ENCODE measurements at regions not wholly inside any gene's neighbourhood (a gene's known extent, or its start where the extent isn't known, plus 50 kb on each side); places are given as distances from the start of the nearest gene placed in this dataset.
"Not testable (repeated sequence)": the region's sequence is repeated elsewhere in the genome, so short reads cannot be mapped to it uniquely, and the experiment has no call there.

- not testable (repeated sequence) for H3K27ac Mint-ChIP-seq; H3K36me3 Mint-ChIP-seq (ENCODE audit: low read depth); H3K27me3 Mint-ChIP-seq (ENCODE audit: low read depth); H3K9me3 Mint-ChIP-seq; DNase-seq (ENCODE audit: low spot score); H3K4me1 Mint-ChIP-seq (ENCODE audit: low read depth); H3K4me3 Mint-ChIP-seq
Measured at GRCh38 chr15:98106615-98107194, 146.2 kb downstream of the ARRDC4 start.

- H3K27me3 Mint-ChIP-seq (ENCODE audit: low read depth): no peaks in the 10 kb centered on the region
Measured at GRCh38 chr15:98111806-98112205, 151.3 kb downstream of the ARRDC4 start.

DNA sequence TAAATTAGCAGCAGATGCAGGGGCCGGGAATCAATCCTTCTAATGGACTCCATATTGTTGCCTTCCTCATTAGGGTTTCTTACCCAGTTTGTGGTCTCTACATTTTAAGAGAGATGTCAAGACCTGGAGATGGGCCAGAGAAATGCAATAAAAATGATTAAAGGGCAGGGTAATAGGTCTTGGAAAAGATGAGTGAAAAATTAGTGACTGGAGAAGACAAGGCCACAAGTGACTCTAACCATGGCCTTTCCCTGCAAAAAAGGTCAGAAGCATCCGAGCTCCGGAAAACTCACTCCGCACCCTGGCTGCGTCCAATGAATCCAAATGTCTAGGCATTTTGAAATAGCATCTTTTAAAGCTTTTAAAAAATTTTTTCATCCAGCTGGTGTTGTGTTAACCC, 152.8 kb downstream of the ARRDC4 start:
- Mint-ChIP-seq H3K4me3 (no peak overlapping the region), H3K4me1 (ENCODE audit: low read depth) (no peaks in the 10 kb centered on the region), H3K36me3 (ENCODE audit: low read depth) (no peaks in the 10 kb centered on the region), H3K27ac (no peak overlapping the region), H3K9me3 (no peaks in the 10 kb centered on the region), H3K27me3 (ENCODE audit: low read depth) (no peaks in the 10 kb centered on the region)
- DNase-seq (ENCODE audit: low spot score): no peak

More at GRCh38 chr15:98111806-98112205, 151.3 kb downstream of the ARRDC4 start:
- no peak for DNase-seq (ENCODE audit: low spot score)
- no peaks in the 10 kb centered on the region for H3K36me3 Mint-ChIP-seq (ENCODE audit: low read depth)
- H3K9me3 Mint-ChIP-seq: no peaks in the 10 kb centered on the region
- no peak overlapping the region for H3K4me3 Mint-ChIP-seq
- H3K4me1 Mint-ChIP-seq (ENCODE audit: low read depth): no peaks in the 10 kb centered on the region
- H3K27ac Mint-ChIP-seq: no peak overlapping the region

GRCh38 chr15:98120561-98120960, 160.1 kb downstream of the ARRDC4 start:
- no peak overlapping the region for H3K27ac Mint-ChIP-seq
- no peaks in the 10 kb centered on the region for H3K9me3 Mint-ChIP-seq
- H3K36me3 Mint-ChIP-seq (ENCODE audit: low read depth): no peaks in the 10 kb centered on the region
- H3K4me3 Mint-ChIP-seq: no peak overlapping the region
- H3K4me1 Mint-ChIP-seq (ENCODE audit: low read depth): no peaks in the 10 kb centered on the region
- H3K27me3 Mint-ChIP-seq (ENCODE audit: low read depth): peaks cover 3% of the 10 kb centered on the region
- DNase-seq (ENCODE audit: low spot score): no peak

- no peak overlapping the region for H3K4me3 Mint-ChIP-seq
- no peaks in the 10 kb centered on the region for H3K36me3 Mint-ChIP-seq (ENCODE audit: low read depth)
- no peak for DNase-seq (ENCODE audit: low spot score)
- H3K9me3 Mint-ChIP-seq: no peaks in the 10 kb centered on the region
- H3K27me3 Mint-ChIP-seq (ENCODE audit: low read depth): peaks cover 3% of the 10 kb centered on the region
- no peak overlapping the region for H3K27ac Mint-ChIP-seq
- no peaks in the 10 kb centered on the region for H3K4me1 Mint-ChIP-seq (ENCODE audit: low read depth)
Measured at GRCh38 chr15:98121536-98121935, 161.0 kb downstream of the ARRDC4 start.

DNA sequence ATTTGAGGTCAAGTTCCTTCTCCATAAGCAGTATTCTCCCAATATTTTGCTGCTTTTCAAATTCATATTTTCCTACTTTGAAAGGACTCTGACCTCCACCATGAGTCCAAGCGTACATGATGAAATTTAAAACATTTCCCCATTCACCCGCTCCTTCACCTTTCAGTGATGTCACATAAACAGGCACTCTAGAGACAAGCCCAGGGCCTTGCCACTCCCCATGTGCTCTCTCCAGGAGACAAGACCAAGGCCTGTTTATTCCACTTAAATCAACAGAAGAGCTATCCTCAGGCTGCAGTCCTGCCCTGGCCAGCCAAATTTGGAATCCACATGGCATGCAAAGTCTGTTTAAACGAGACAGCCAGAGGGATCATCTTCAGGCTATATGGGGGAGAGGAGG, 161.5 kb downstream of the ARRDC4 start:
- H3K9me3 Mint-ChIP-seq: no peaks in the 10 kb centered on the region
- peaks cover 3% of the 10 kb centered on the region for H3K27me3 Mint-ChIP-seq (ENCODE audit: low read depth)
- no peak overlapping the region for H3K4me3 Mint-ChIP-seq
- H3K27ac Mint-ChIP-seq: no peak overlapping the region
- no peak for DNase-seq (ENCODE audit: low spot score)
- no peaks in the 10 kb centered on the region for H3K36me3 Mint-ChIP-seq (ENCODE audit: low read depth)
- no peaks in the 10 kb centered on the region for H3K4me1 Mint-ChIP-seq (ENCODE audit: low read depth)

DNA sequence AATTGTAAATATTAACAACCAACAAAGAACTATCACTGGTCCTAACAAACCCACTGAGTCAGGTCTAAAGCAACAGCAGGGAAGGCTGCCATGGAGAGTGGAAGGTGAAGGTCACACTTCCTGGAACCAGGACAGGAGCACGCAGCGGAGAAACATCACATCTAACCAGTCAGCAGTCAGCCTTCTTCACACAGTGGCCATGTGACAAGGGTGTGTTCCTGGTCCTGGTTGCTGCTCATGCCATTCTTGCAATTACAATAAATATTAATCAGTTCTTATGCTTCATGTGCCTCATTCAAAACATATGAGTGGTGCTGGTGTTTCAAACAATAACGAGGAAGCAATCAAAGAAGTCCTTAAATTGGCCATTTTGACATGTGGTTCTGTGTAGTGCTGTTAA, 162.8 kb downstream of the ARRDC4 start:
- Mint-ChIP-seq H3K4me3 (no peak overlapping the region), H3K36me3 (ENCODE audit: low read depth) (no peaks in the 10 kb centered on the region), H3K4me1 (ENCODE audit: low read depth) (no peaks in the 10 kb centered on the region), H3K27ac (no peak overlapping the region), H3K27me3 (ENCODE audit: low read depth) (peaks cover 3% of the 10 kb centered on the region), H3K9me3 (no peaks in the 10 kb centered on the region)
- DNase-seq (ENCODE audit: low spot score): no peak

DNA sequence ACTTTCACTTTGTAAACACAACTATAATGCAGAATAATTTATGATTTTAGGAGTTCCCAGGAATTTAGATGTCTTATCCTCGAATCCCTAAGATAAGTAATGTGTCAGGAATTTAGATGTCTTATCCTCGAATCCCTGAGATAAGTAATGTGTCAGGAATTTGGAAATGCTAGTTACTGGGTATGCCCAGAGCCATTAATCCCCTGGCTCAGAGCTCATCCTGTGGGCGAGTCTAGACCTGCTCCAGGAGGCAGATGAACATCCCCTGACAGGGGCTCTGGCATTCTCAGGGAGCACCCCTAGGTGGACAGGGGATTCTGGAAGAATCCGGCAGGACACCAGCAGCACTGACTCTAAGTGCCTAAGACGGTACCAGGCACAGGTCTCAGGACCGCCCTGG, 163.3 kb downstream of the ARRDC4 start:
- H3K4me1 Mint-ChIP-seq (ENCODE audit: low read depth): no peaks in the 10 kb centered on the region
- peaks cover 4% of the 10 kb centered on the region for H3K27me3 Mint-ChIP-seq (ENCODE audit: low read depth)
- no peaks in the 10 kb centered on the region for H3K36me3 Mint-ChIP-seq (ENCODE audit: low read depth)
- H3K9me3 Mint-ChIP-seq: no peaks in the 10 kb centered on the region
- no peak for DNase-seq (ENCODE audit: low spot score)
- H3K27ac Mint-ChIP-seq: no peak overlapping the region
- no peak overlapping the region for H3K4me3 Mint-ChIP-seq

- Mint-ChIP-seq H3K27me3 (ENCODE audit: low read depth) (peaks cover 4% of the 10 kb centered on the region), H3K27ac (no peak overlapping the region), H3K4me3 (no peak overlapping the region), H3K36me3 (ENCODE audit: low read depth) (no peaks in the 10 kb centered on the region), H3K9me3 (no peaks in the 10 kb centered on the region), H3K4me1 (ENCODE audit: low read depth) (no peaks in the 10 kb centered on the region)
- no peak for DNase-seq (ENCODE audit: low spot score)
Measured at GRCh38 chr15:98124581-98124980, 164.1 kb downstream of the ARRDC4 start.

DNA sequence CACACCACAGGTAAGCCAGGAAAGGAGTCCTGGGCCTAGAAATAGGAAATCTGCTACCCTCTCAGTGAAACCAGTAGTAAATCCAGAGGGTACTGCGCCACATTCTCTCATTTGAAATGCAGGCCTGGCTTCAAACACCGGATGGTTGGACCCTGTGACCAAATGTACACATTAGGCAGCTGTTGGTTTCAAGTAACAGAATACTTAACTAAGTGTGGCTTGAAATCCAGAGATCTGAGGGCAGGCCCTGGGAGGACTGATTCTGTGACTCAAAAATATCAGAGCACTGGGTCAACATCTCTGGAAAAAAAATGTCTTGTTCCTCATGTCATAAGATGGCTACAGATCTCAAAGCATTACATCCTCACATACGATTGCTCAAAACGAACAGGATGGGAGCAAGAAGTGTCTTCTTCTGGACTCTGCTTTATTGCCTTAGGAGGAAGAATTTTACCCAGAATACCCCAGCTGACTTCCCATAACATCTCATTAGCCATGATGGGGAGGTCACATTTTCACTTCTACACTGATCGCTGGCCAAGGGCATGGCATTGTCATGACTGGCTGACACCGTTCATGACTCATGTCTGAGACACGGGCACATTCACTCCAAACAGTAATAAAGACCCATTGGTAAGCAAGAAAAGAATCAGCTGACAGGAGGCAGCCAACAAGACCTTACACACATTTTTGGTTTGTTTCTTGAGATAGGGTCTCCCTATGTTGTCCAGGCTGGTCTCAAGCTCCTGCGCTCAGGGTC, 166.0 kb downstream of the ARRDC4 start:
- no peaks in the 10 kb centered on the region for H3K9me3 Mint-ChIP-seq
- H3K27ac Mint-ChIP-seq: no peak overlapping the region
- no peak for DNase-seq (ENCODE audit: low spot score)

DNA sequence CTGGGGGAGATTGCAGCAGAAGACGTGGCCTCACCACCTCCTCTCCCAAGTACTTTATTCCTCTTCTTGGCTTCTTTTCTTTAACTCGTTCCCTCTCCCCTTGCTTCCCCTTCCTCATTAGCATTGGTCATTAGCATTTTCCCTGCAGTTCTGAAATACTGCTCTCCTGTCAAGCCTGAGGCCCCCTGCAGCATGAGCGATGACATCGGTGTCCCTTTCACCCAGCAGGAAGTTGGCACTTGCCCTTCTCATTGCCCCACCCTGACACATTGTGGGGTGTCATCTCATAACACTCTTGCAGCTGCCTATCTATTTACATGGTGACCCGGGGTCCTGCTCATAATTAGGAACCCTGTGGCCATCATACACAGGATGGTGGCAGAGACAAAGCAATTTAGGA, 167.1 kb downstream of the ARRDC4 start:
- no peaks in the 10 kb centered on the region for H3K4me1 Mint-ChIP-seq (ENCODE audit: low read depth)
- no peak overlapping the region for H3K4me3 Mint-ChIP-seq
- H3K27ac Mint-ChIP-seq: no peak overlapping the region
- no peak for DNase-seq (ENCODE audit: low spot score)
- H3K36me3 Mint-ChIP-seq (ENCODE audit: low read depth): no peaks in the 10 kb centered on the region
- peaks cover 15% of the 10 kb centered on the region for H3K27me3 Mint-ChIP-seq (ENCODE audit: low read depth)
- H3K9me3 Mint-ChIP-seq: no peaks in the 10 kb centered on the region

More for the DNA sequence above, 166.0 kb downstream of the ARRDC4 start:
- peaks cover 9% of the 10 kb centered on the region for H3K27me3 Mint-ChIP-seq (ENCODE audit: low read depth)
- no peak overlapping the region for H3K4me3 Mint-ChIP-seq
- H3K36me3 Mint-ChIP-seq (ENCODE audit: low read depth): no peaks in the 10 kb centered on the region
- H3K4me1 Mint-ChIP-seq (ENCODE audit: low read depth): no peaks in the 10 kb centered on the region

- peaks cover 18% of the 10 kb centered on the region for H3K27me3 Mint-ChIP-seq (ENCODE audit: low read depth)
- H3K4me3 Mint-ChIP-seq: no peak overlapping the region
- no peaks in the 10 kb centered on the region for H3K9me3 Mint-ChIP-seq
- H3K36me3 Mint-ChIP-seq (ENCODE audit: low read depth): no peaks in the 10 kb centered on the region
- no peak overlapping the region for H3K27ac Mint-ChIP-seq
- DNase-seq (ENCODE audit: low spot score): no peak
- H3K4me1 Mint-ChIP-seq (ENCODE audit: low read depth): no peaks in the 10 kb centered on the region
Measured at GRCh38 chr15:98131924-98132323, 171.4 kb downstream of the ARRDC4 start.

DNA sequence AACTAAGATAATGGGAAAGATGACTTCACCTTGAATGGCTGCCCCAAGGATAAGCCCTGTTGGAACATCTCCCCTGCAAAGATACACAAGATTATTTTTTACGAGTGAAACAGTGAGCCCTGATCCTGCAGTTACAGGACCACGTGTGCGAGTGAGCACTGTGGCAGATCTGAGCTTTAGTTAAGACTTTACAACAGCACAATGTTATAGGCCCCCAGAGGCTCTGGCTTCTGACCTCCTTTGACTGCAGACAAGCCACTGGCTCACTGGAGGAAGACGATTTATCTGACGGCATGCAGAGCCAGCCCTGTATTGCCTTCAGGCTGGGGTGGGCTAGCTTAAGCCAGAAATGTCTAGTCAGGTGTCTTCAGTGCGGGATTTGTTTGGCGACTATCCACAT, 174.4 kb downstream of the ARRDC4 start:
- Mint-ChIP-seq H3K4me1 (ENCODE audit: low read depth) (peaks cover 10% of the 10 kb centered on the region), H3K27ac (no peak overlapping the region), H3K9me3 (no peaks in the 10 kb centered on the region), H3K36me3 (ENCODE audit: low read depth) (no peaks in the 10 kb centered on the region), H3K4me3 (no peak overlapping the region), H3K27me3 (ENCODE audit: low read depth) (peaks cover 17% of the 10 kb centered on the region)
- DNase-seq (ENCODE audit: low spot score): no peak

DNA sequence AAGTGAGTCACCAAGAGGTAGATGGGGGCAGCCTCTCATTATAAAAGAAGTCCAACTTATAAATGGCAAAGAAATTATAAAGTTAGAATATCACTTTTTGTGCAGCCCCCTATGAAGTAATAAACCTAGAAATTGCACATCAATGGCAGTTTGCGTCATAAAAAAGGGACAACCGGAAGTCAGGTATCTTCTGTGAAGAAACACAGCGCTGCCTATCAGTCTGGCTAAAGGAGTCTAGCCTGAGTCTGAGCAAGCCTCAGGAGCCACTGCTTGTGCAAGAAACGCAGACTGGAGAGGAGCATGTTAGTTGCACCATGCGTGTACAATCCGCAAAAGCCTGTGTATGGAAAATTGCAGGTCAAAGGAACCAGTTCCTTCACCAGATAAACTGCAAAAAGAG, 178.4 kb downstream of the ARRDC4 start:
- Mint-ChIP-seq H3K9me3 (no peaks in the 10 kb centered on the region), H3K4me3 (no peak overlapping the region), H3K27ac (no peak overlapping the region), H3K27me3 (ENCODE audit: low read depth) (peaks cover 2% of the 10 kb centered on the region), H3K36me3 (ENCODE audit: low read depth) (no peaks in the 10 kb centered on the region), H3K4me1 (ENCODE audit: low read depth) (peaks cover 10% of the 10 kb centered on the region)
- DNase-seq (ENCODE audit: low spot score): no peak

DNA sequence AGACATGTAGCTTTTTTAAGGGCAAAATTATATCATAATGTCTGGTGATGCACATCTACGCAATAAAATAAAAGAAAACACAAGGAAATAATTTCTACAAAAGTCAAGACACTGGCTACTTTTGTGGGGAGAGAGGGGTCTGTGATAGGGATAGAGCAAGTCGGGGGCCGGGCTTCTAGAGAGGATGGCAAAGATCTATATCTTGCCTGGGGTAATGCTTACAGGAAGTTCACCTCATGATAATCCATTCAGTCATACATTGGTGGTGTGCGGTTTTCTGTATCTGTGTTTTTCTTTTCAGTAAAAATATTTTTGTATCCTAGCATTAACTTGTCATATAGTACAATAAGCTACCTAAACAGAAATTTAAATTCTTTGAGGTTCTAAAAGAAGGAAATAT, 178.8 kb downstream of the ARRDC4 start:
- H3K4me1 Mint-ChIP-seq (ENCODE audit: low read depth): peaks cover 10% of the 10 kb centered on the region
- peak overlapping the region; percentile 16 for H3K4me3 Mint-ChIP-seq
- H3K9me3 Mint-ChIP-seq: no peaks in the 10 kb centered on the region
- DNase-seq (ENCODE audit: low spot score): no peak
- no peak overlapping the region for H3K27ac Mint-ChIP-seq
- H3K27me3 Mint-ChIP-seq (ENCODE audit: low read depth): no peaks in the 10 kb centered on the region
- no peaks in the 10 kb centered on the region for H3K36me3 Mint-ChIP-seq (ENCODE audit: low read depth)

All from T-helper 2 cell treated with Interferon-gamma antibody and Interleukin-4, amounts not matched to agents 5 μg/mL and 100 μg/mL, for 36 hours (primary cell).